T47D (cell line): ENCODE measurements at regions not wholly inside any gene's neighbourhood (a gene's known extent, or its start where the extent isn't known, plus 50 kb on each side); places are given as distances from the start of the nearest gene placed in this dataset.
"Not testable (repeated sequence)": the region's sequence is repeated elsewhere in the genome, so short reads cannot be mapped to it uniquely, and the experiment has no call there.

Experiments
- DNase-seq, 2 experiments: peaks; one replicate each; pipeline versions ENCODE4 v3.0.0 to v3.0.0-alpha.2; 2011 to 2012; ENCODE audit warnings: low read depth in 1 of 2, low spot score in 1 of 2
- JUND ChIP-seq: IDR thresholded peaks from 2 replicates; pipeline ENCODE4 v1.6.1; 2012; ENCODE audit warnings: low read depth
- in situ Hi-C: cut with HindIII; loops from 2 replicates; pipeline ENCODE4 v1.10.0; 2016; ENCODE audit warnings: low sequenced_read_pairs, low pct_unique_long_range_greater_than_20kb

DNA sequence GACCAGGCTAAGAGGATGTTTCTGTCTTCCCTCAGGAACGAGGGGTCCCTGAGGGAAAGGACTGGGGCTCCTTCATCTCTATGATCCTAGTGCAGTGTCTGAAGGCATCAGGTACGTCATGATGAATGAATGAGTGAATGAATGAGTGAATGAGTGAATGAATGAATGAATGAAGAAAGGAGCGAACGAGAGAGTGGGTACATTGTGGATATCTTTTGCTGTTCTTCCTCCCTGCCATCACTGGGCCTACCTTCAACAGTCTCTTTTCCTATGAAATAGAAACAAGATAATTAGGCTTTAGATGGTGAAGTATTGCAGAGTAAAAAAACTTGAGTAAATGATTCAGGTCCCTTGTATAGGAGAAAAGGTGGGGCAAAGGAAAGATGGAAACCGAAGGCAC, 111.3 kb upstream of the CRHR1 start:
- in situ Hi-C loops, result no loop called here
- no peak for DNase-seq
- TF ChIP-seq JUND, result no peak

DNA sequence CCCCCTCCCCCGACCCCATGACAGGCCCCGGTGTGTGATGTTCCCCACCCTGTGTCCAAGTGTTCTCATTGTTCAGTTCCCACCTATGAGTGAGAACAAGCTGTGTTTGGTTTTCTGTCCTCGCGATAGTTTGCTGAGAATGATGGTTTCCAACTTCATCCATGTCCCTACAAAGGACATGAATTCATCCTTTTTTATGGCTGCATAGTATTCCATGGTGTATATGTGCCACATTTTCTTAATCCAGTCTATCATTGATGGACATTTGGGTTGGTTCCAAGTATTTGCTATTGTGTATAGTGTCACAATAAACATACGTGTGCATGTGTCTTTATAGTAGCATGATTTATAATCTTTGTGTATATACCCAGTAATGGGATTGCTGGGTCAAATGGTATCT, 110.4 kb upstream of the CRHR1 start:
- DNase-seq, in situ Hi-C loops: not testable (repeated sequence)

DNA sequence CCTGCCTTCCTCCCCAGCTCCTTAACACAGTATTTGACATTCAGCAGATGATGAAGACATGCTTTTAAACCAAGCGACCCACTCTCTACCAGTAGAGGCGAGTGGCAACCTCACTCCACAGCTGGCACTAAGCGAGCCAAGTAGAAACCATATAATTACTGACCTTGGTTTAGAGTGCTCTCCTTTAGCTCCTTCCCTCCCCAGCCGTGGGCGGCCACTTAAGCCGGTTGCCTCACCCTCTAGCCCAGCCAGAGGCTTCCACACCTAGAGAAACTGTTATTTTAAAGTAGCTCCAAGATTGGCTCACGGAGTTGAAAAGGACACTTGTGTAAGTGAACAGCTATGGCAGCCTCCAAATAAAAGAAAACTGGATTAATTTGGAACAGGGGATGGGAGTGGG, 109.1 kb upstream of the CRHR1 start:
- no peak for TF ChIP-seq JUND
- no peak for DNase-seq
- in situ Hi-C loops, result no loop called here

DNA sequence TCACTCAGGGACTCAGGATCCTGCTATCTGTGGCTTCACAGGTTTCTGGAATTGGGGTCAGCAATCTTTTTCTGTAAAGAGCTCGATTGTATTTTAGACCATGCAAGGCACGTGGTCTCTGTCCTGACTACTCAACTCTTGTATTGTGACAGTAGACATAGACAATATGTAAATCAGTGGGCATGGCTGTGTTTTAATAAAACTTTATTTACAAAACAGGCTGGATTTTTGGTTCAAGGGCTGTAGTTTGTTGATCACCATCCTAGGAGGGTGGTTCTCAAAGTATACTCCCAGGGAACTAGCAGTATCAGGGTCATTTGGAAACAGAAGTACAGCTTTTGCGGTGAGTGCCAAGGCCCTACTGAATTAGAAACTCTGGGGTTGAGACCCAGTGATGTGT, 108.2 kb upstream of the CRHR1 start:
- DNase-seq, result no peak
- no peak for TF ChIP-seq JUND
- in situ Hi-C loops, result no loop called here

DNA sequence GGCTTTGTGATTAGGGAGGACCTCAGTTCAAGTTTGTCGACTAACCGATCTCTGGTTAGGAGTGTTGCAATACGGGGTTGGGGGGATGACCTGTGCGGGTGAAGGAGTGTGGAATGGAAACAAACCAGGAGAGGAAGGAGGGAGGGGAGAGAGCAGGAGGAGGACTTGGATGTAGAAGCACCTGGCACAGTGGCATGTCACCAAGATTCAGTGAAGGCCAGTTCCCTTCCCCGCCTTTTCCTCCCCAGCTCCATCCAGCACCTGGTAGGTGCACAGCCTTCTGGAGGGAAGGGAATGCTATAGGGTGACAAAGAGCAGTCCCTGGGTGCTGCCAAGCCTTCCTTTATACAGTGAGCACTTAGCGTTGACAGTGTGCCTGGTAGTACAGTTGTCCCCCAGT, 107.4 kb upstream of the CRHR1 start:
- no peak for DNase-seq
- no peak for TF ChIP-seq JUND
- in situ Hi-C loops, result no loop called here

DNA sequence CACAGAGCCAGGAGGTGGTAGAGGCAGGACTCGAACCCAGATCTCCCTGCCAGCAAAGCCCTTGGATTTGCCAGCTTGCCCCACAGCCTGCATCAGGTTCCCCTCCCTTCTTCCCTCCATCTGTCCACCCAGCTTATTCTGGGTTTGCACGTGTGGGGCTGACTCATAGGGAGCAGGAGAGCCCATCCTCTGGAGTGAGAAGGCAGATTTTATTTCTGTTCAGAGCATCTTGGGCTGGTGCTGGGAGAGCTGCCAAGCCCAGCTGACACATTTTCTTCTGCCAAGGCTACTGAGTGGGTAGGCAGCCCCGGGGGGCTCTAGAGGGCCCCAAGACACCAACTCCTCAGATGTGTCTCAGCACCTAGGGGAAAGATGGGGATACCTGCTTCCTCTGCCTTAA, 106.3 kb upstream of the CRHR1 start:
- no peak for TF ChIP-seq JUND
- in situ Hi-C loops, result no loop called here
- DNase-seq, result no peak

DNA sequence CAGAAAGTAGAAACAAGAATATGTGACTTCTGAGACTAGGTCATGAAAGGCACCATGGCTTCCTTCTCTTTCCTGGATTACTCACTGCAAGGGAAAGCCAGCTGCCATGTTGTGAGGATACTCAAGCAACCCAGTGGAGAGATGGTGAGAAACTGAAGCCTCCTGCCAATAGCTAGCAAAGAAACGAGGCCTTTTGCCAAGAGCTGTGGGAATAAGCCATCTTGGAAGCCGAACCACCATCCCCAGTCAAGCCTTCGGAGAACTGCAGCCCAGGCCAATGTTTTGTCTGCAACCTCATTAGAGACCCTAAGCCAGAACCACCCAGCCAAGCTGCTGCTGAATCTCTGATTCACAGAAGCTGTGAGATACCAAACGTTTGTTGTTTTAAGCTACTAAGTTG, 104.7 kb upstream of the CRHR1 start:
- in situ Hi-C loops, result no loop called here
- TF ChIP-seq JUND, result no peak
- no peak for DNase-seq

DNA sequence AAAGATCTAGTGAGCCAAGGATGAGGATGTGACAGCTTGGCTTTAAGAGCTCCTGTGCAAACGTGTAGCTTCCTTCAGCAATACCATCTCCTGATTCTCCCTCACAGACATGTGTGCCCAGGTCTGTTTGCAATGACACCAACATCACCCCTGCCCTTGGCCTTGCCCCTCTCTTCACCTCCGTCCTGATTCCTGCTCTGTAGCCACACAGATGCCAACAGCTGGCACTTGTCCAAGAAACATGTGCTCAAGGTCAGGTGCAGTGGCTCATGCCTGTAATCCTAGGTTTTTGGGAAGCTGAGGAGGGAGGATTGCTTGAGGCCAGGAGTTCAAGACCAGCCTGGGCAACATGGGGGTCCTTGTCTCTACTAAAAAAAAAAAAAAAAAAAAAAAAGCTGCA, 103.8 kb upstream of the CRHR1 start:
- TF ChIP-seq JUND, result no peak
- DNase-seq, result peak in 1 of 2 experiments; percentile 38
- in situ Hi-C loops, result no loop called here

DNA sequence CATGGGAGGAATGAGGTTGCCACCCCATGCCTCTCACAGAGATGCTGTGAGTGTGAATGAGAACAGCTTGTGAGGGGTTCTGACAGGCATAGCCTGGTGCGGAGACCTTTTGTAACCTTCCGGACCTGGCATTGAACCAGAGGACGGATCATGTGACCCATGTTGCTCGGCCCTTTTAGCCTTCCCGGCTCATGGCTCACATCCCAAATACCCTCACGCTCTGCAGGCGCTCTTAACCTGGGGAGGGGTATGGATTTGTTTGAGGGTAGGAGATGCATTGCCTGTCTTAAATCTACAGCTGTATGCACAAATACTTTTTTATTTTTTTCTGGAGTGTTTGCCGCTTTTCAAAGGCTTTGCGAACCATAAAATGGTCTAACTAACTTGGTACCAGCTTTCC, 102.4 kb upstream of the CRHR1 start:
- no peak for TF ChIP-seq JUND
- DNase-seq, result no peak
- in situ Hi-C loops, result no loop called here

DNA sequence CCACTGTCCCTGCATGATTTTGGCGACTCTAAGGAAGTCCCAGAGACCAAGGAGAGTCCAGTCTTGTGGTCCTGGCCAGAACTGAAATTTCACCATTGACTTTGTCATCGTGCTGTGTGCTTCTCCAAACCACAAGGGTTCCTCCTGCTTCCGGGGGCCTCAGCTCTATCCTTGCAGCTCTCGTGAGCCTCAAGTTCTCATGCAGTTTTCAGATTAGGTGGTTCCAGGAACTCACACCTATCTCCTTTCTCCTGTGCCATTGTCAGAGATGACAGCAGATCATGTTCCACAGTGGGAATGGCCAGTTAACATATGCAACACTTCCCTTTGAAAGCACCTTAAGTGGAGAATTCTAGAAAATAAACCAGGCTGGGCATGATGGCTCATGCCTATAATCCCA, 97.9 kb upstream of the CRHR1 start:
- DNase-seq, result no peak
- in situ Hi-C loops, result no loop called here
- TF ChIP-seq JUND, result no peak

DNA sequence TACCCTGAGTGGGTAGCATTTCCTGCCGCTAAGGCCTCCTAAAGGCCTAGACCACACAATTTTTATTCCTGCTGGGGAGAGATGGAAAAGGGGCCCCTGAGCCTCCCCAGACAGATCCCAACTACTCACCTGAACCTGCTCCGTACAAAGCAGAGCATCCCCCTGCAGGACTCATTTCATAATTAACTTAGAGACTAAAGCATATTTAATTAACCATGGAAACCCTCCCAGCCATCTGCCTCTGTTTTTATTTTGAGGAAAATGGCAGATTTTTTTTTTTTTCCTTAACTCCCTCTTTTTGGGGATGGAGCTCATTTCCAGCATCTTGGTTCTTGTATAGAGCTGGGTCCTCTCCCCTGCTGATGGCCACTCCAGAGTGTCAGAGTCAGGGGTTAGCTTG, 96.5 kb upstream of the CRHR1 start:
- no peak for DNase-seq
- no peak for TF ChIP-seq JUND
- in situ Hi-C loops, result no loop called here

DNA sequence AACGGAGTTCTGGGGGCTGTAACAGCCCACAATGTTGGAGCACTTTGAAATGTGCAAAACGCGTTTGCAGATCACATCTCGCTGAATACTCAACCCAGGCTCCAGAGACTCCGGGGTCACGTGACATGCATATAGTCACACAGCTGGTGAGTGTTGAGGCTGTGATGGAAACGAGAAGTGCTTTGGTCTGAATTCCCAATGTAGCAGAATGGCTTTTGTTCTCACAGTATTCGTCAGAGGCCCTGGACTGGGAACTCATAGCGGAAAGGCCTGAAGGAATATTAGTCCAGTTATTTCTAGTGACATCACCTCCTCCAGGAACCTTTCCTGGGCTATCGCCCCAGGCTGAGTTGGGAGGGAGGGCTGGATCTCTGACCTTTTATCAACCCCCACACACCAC, 95.8 kb upstream of the CRHR1 start:
- DNase-seq, result no peak
- no peak for TF ChIP-seq JUND
- in situ Hi-C loops, result no loop called here

DNA sequence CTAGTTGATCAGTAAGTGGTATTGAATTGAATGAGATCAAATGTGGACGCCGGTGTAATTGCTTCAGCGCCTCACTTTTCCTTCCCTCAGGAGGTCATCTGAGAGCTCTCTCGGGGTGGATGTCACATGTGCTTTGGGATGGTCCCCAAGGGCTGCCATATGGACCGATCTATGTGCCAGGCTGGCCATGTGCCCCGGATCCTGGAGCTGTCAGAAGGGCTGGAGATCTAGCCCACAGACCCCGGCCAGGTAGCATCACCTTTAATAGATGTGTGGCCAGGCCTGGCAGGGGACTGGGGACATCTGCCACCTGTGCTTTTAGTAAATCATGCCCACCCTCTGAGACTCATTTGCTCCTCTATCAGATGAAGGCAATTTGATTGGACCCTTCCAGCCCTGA, 95.3 kb upstream of the CRHR1 start:
- TF ChIP-seq JUND, result no peak
- in situ Hi-C loops, result no loop called here

DNA sequence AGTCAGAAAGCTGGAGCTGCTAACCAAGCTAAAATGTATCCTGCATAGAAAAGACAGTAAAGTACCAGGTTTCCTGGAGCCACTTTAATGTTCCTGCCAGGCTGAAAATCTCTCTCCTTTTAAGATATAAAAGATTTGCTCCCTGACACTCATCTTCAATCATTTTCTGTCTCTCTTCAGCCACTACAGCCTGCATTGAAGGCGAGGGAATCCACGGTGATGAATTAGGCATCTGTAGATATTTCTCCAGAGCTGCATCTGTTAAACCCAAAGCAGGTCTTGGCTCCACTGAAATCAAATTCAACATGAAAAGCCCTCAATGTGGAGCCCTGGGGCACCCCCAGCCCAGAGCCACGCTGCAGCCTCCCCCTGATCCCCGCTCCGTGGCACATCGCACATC, 94.7 kb upstream of the CRHR1 start:
- no peak for TF ChIP-seq JUND
- DNase-seq, result no peak
- in situ Hi-C loops, result no loop called here

More for the DNA sequence above, 95.3 kb upstream of the CRHR1 start:
- no peak for DNase-seq
